BE2C (cell line): ENCODE measurements at regions not wholly inside any gene's neighbourhood (a gene's known extent, or its start where the extent isn't known, plus 50 kb on each side); places are given as distances from the start of the nearest gene placed in this dataset.

Experiments used
- DNase-seq: peaks from one replicate; pipeline ENCODE4 v3.0.0-alpha.2; 2020
- H3K27me3 ChIP-seq: fragments of 250-450 bp; sonication (Bioruptor Pico); 2 replicates; pipeline ENCODE4 v1.5.1; 2020; ENCODE audit warnings: mild to moderate bottlenecking
- H3K36me3 ChIP-seq: fragments of 250-450 bp; sonication (Bioruptor Pico); 2 replicates; pipeline ENCODE4 v1.5.1; 2020; ENCODE audit warnings: mild to moderate bottlenecking
- H3K4me1 ChIP-seq: fragments of 250-450 bp; sonication (Bioruptor Pico); 2 replicates; pipeline ENCODE4 v1.5.1; 2020
- H3K4me3 ChIP-seq: 2 replicates; pipeline ENCODE4 v1.5.1; 2011; ENCODE audit warnings: low read depth, low read length
- H3K9me3 ChIP-seq: fragments of 250-450 bp; sonication (Bioruptor Pico); 2 replicates; pipeline ENCODE4 v1.5.1; 2020
- TF ChIP-seq, protein P1 (sequence below): IDR thresholded peaks from 2 replicates; pipeline ENCODE4 v1.5.1; 2012; ENCODE audit warnings: mild to moderate bottlenecking, low read depth, low read length

DNA sequence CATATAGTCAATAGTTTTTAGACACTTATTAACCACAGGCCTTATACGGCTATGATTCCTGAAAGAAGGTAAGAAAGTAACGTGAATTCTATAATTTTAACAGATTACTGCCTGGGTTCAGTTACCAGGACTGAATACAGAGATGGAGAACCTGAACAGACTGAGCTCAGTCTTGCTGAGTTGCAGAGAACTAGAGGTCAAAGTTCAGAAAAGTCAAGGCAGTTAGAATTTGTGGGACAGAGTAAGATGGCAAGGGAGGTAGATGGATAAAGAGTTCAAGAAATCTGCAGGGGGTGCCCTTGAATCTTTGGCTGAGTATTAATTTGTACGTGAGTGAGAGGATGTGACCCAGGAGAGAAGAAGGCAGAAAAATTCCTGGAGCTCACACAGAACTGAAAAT lies 320.1 kb upstream of the MAF start:
- DNase-seq = no peak
- Histone ChIP-seq H3K4me3 (no peak overlapping the region), H3K9me3 (no peaks in the 10 kb centered on the region), H3K27me3 (no peaks in the 10 kb centered on the region), H3K36me3 (no peaks in the 10 kb centered on the region), H3K4me1 (no peaks in the 10 kb centered on the region)
- TF ChIP-seq, protein P1, sequence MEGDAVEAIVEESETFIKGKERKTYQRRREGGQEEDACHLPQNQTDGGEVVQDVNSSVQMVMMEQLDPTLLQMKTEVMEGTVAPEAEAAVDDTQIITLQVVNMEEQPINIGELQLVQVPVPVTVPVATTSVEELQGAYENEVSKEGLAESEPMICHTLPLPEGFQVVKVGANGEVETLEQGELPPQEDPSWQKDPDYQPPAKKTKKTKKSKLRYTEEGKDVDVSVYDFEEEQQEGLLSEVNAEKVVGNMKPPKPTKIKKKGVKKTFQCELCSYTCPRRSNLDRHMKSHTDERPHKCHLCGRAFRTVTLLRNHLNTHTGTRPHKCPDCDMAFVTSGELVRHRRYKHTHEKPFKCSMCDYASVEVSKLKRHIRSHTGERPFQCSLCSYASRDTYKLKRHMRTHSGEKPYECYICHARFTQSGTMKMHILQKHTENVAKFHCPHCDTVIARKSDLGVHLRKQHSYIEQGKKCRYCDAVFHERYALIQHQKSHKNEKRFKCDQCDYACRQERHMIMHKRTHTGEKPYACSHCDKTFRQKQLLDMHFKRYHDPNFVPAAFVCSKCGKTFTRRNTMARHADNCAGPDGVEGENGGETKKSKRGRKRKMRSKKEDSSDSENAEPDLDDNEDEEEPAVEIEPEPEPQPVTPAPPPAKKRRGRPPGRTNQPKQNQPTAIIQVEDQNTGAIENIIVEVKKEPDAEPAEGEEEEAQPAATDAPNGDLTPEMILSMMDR = no peak

DNA sequence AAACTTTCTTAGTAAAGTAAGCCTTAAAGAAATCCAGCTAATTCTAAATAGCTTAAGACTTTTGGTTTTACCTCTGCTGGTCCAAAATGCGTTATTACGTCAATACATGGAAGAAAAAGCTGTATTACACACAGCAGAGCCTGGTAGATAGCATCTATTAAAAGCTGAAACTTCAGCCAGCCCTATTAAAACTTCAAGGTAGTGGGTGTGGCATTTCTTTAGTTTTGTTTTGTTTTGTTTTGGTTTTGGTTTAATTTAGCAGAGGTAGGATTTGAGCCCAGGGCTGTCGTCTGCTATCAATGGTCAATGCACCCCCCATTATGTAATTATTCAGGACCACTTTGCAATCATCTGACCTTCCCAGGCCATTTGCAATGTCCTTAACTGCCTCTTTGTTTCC lies 318.4 kb upstream of the MAF start:
- Histone ChIP-seq H3K4me3 (no peak overlapping the region), H3K36me3 (no peaks in the 10 kb centered on the region), H3K9me3 (no peaks in the 10 kb centered on the region), H3K4me1 (no peaks in the 10 kb centered on the region), H3K27me3 (no peaks in the 10 kb centered on the region)
- TF ChIP-seq, protein P1 = no peak
- no peak for DNase-seq

DNA sequence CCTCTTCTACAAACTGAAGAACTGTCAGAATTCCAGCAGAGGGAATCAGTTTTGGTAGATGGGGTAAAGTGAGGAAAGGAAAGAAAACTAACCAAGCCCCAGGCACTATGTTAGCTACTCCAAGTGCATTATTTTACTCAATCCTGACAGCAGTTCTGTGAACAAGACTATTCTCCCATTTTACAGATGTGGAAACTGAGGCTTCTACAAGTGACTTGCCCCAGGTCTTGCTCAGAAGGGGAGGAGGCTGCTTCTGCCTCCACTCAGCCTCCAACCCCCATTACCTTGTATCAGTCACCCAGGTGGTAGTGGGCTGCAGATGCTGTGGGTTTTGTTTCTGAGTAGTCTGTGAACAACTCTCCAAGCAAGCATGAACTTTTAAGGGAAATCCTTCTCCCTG lies 315.2 kb upstream of the MAF start:
- TF ChIP-seq, protein P1 = no peak

DNA sequence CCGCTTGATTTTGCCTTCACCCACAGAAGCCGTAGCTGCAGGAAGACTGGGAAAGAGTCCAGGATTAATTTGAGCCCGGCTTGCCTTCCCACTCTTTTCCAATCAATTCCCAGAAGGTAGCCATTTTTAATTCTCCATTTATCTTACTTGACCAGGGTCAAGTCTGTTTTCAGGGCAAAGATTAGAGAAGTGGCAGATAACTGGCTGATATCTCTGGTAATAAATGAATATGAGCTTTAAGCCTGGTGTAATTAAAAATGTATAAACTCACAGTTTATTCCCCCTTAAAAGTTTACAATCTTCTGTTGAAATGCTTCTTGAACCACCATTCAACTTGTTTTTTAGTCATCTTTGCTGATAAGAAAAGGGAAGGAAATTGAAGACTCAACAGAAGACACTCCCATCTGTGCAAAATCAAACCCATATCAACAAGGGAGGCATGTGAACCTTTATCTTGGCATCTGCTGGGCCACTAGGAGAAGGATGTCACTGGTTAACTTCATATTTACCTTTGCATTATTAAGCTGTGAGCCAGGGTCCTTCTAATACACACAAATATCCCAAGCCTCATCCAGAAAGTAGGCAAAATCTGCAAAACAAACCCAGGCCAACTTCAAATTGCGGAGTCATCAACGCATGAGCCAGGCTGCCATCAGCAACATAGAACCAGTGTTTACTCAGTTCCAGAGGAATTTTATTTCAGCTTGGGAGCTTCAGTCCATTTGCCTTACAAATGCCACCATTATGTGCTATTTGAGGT lies 314.6 kb upstream of the MAF start:
- H3K4me1 ChIP-seq = no peaks in the 10 kb centered on the region
- no peaks in the 10 kb centered on the region for H3K9me3 ChIP-seq
- no peak overlapping the region for H3K4me3 ChIP-seq
- no peaks in the 10 kb centered on the region for H3K27me3 ChIP-seq
- TF ChIP-seq, protein P1 = no peak
- H3K36me3 ChIP-seq = no peaks in the 10 kb centered on the region
- DNase-seq = no peak

More for the DNA sequence above, 315.2 kb upstream of the MAF start:
- no peak overlapping the region for H3K4me3 ChIP-seq
- no peaks in the 10 kb centered on the region for H3K9me3 ChIP-seq
- H3K27me3 ChIP-seq = no peaks in the 10 kb centered on the region
- H3K4me1 ChIP-seq = no peaks in the 10 kb centered on the region
- no peaks in the 10 kb centered on the region for H3K36me3 ChIP-seq
- no peak for DNase-seq

DNA sequence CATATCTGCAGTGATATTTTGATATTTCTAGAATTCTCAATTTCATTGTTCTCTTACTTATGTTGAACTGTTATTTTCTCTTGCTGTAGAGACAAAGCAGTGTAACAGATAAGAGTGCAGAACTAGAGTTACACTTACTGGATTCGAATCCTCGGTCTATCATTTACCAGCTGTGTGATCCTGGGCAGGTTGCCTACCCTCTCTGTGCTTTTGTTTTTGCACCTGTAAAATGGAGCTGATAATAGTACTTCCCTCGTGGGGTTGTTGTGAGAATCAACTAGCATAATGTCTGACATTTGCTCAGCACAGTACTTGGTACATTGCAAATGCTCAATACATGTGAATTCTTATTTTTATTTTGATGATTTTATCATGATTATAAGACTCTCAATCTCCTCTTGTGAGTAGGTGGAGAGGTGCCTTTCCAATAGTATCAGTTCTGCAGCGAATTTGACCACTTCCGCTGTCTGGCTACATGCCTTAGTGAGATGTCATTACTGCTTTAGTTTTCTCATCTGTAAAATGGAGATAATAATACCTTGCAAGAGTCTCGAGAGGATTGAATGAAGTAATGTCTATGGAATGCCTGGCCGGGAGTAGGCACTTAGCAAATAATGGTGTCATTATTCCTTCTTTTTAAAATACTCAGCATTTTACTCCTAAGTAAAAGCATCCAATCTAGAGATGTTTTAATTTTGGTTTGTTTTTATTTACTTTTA lies 312.2 kb upstream of the MAF start:
- DNase-seq = no peak

More for the DNA sequence above, 312.2 kb upstream of the MAF start:
- Histone ChIP-seq H3K4me1 (no peaks in the 10 kb centered on the region), H3K27me3 (no peaks in the 10 kb centered on the region), H3K36me3 (no peaks in the 10 kb centered on the region), H3K4me3 (no peak overlapping the region), H3K9me3 (no peaks in the 10 kb centered on the region)
- TF ChIP-seq, protein P1 = no peak
